GM19351 (cell line): ENCODE measurements at regions not wholly inside any gene's neighbourhood (a gene's known extent, or its start where the extent isn't known, plus 50 kb on each side); places are given as distances from the start of the nearest gene placed in this dataset.
"Not testable (repeated sequence)": the region's sequence is repeated elsewhere in the genome, so short reads cannot be mapped to it uniquely, and the experiment has no call there.

Experiments
- ATAC-seq: cut with Tn5 transposase; IDR thresholded peaks from one replicate; pipeline ENCODE4 v1.9.1; 2021; ENCODE audit warnings: mild to moderate bottlenecking, moderate library complexity; ENCODE audit not compliant: unreplicated experiment

DNA sequence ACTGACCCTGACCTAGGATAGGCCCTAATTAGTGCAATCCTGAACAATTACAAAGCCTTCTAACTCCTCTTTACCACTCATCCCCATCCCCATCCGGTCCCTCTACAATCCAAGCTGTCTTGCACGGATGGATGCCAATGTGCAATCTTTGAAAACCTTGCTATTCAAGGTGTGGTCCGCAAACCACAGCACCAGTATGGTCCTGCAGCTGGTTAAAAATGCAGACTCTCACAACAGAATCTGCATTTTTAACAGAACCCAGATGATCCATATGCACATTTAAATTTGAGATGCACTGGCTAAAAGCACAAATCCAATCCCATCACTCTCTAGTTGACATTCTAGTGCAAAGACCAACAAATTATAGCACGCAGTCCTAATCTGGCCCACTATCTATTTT, 230.6 kb upstream of the KRR1 start:
- no peak for ATAC-seq

DNA sequence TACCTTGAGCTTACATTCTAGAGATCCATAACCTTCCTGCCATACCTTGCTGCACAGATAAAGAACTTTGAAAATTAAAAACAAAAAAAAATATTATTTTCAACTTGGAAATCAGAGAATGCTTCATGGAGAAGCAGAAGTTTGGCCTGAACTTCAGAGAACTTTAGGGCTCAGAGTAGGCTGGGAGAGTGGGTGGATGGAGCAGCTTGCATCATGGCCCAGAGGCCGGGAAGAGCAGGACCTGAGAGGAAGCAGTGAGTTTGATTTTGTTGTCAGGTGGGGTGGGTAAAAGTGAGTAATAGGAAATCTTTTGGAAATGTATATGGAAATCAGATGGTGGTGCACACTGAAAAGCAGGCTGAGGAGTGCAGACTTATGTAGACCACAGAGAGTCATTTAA, 228.5 kb upstream of the KRR1 start:
- ATAC-seq = no peak

DNA sequence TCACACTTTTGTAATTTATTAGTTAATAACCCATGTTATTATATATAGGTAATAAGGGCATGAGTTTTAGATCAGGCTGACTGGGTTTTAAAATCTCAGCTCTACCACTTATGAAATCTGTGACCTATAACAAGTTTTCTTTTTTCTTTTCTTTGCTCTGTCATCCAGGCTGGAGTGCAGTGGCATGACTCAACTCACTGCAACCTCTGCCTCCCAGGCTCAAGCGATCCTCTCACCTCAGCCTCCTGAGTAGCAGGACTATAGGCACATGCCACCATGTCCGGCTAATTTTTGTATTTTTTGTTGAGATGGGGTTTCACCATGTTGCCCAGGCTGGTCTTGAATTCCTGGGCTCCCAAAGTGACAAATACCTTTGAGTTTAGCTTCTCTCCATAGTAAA, 227.7 kb upstream of the KRR1 start:
- ATAC-seq = not testable (repeated sequence)

DNA sequence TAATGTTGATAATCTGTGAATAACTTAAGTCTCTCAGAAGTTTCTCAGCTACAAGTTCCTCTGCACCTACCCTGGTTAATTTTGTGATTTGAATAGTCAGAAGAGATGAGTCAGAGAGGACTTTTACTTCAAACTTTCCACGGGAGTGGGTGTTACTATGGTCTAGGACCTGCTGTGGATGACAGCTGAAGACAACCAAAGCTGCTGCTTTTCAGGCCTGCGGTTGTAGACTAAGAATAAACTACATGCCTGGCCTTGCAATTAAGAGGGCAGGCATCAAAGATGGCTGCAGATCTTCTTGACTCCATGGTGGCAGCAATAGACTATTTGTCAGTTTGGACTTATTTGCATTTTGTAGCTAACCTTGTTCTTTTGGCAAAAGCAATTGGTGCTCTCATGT, 227.1 kb upstream of the KRR1 start:
- peak; percentile 99 for ATAC-seq

DNA sequence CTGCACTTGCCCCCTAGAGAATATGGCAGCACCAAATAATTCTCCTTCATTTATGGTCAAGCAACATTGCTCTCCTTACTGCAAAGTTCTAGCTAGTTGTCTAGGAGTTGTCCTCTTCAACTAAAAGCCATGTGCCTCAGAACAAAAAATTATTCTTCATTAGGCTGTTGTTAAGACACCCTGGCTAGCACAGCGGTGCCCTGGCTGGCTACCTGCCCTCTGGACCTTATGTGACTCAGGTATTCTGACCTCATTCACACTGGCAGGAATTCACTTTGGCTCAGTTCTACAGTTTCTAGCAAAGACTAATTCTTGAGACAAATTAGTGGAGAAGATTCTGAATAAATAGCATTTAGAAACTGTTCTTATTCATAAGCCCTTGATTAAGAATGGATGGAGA, 224.4 kb upstream of the KRR1 start:
- no peak for ATAC-seq

DNA sequence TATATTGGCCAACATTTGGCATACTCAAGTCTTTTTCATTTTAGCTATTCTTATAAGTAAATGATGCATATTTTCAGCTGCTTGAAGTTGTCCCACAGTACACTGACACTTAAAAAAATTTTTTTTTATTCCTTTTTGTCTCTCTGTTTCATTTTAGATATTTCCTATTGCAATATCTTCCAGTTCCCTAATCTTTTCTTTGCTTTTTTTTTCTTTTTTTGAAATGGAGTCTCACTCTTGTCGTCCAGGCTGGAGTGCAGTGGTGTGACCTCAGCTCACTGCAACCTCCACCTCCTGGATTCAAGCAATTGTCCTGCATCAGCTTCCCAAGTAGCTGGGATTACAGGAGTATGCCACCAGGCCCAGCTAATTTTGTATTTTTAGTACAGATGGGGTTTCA, 217.4 kb upstream of the KRR1 start:
- no peak for ATAC-seq

DNA sequence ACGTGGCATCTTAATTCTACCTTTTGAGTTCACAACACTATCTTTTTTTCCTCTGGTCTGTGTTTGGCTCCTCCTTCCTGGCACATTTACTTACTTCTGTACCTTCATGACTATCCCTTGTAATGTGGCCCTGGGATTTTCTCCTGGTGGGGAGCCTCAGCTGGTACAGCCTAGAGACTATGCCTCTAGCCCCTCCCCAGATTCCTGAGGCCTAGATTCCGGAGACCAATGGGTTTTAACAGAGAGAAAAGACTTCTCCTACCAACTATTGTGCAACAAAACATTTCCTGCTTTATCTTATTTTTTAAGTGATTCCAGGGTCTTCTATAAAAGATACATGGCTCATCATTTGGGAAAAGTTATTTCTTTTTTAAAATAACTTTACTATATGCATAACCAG, 216.2 kb upstream of the KRR1 start:
- ATAC-seq = no peak

DNA sequence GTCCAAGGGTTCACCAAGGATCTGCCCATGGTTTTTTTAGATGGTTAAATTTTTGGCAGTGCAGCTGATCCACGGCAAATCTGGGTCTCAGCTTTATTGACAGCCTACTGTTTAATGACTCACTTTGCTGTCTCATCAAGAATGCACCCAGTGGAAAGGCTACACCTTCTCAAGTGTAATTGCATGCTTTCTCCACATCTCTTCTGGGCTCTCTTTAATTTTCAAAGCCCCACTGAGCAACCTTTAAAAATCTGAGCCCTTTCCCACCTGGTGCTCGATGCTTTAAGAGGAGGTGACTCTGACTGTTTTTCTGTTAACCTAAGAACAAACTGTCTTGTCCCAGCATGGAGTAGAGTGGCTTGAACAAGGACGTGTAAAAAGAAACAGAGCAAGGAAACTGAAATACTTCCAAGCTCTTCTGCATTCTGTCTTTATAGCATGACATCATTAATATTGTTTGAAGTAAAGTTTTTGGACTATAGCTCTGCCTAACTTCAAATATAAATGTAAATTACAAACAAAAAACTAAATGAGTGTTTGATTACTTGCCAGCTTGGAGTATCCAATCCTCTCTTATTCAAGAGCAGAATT, 214.2 kb upstream of the KRR1 start:
- no peak for ATAC-seq

DNA sequence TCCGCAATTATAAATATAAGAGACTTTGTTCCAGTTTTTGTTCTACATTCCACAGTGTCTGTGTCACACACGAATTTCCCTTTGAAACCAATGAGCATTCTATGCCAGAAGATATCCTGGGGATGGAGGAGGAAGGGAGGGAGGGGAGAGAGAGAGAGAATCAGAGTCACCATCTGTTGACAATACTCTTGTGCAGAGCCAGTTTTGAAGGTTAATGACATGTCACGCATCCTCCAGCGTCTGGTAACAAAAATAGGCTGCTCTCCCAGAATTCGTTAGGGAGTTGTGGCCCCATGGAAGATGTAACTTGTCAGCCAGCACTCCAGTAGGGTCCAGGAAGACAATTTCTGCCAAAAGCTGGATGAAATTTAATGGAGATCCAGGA, 213.5 kb upstream of the KRR1 start:
- ATAC-seq = no peak

DNA sequence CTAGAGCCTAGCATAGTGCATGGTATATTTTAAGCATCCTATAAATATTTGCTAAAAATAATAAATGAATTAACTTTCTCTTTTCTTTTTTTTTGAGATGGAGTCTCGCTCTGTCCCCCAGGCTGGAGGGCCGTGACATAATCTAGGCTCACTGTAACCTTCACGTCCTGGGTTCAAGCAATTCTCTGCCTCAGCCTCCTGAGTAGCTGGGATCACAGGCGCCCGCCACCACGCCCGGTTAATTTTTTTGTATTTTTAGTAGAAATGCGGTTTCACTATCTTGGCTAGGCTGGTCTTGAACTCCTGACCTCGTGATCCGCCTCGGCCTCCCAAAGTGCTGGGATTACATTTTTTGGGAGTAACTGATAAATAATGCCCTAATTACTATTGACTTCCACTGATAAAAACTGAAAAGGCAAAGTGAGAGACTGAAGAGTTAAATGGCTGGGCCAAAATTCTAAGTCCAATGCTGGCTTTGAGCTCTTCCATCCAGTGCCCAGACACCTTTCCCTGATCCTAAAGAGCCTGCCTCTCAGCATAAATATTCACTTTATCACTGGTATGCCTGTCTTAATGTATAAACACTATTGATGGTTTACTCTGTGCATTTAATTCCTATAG, 213.0 kb upstream of the KRR1 start:
- no peak for ATAC-seq

DNA sequence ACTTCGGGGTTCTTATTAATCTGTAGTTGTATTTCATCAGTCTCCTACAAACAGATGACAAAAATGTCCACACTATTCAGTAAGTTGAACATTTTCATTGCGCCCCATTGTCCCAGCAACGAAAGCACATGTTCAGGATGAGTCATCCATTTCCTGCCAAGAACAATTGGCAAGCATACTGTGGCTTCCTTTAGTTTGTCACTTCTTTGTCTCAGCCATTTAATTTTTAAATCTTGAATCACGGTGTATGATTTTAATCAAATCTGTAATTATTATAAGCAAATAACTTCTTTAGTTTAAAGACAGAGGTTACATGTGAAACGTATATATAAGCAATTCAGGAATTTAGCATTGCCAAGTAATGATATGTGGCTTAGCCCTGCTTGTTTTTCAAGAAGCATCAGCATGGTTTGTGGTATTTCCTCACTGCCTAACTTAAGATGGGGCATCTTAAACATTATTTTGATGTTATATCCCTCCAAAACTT, 211.3 kb upstream of the KRR1 start:
- peak; percentile 80 for ATAC-seq

DNA sequence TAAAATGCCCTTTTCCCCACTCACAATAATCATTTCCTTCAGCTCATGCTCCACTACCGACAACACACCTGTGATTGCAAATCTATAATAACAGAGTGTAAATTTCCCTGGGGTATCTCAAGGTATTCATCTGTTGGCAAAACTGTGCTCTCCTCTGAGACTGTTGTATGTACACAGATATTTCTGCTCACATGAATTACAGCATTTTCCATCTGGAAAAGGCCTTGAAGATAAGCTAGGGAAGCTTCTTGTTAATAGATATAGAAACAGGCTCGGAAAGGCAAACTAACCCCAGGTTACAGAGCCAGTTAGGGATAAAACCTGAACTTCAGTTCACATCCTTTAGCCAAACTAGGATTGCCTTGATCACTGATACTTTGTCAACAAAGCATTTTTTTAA, 210.4 kb upstream of the KRR1 start:
- ATAC-seq = no peak

DNA sequence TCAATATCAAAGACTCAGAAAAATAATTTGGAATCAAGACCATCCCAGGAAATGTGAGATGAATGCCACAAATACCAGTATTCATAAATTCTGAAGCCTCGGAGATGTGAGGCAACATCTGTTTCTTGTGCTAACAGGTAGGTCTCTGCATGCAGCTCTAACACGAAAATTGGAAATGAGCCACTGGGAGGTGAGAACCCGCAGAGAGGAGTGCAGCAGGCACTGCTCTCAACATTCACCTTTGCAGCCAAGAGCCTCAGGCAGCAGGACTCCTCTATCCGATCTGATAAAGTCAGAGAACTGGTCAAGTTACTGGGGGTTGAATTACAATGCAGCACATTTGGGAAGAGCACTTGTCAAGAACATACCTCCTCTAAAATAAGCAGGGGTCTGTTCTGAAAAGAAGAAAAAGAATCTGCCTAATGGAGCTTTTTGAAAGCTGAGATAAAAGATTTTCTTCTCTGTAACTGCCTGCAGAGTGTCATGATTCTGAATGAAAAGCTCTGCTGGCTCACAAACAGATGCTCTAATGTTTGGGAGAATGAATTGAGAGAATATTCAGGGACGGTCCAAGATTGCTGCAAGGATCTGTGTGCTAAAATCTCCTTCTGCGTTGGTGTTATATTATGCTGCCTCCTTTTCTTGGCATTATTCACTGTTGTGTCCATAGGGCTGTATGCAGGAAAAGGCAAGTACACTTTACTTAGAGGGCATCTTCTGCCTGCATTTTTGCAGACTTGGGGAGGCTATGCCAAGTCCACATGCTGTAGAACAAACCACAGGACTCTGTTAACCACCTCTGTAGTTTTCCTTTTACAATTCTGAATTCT, 209.6 kb upstream of the KRR1 start:
- ATAC-seq = no peak

DNA sequence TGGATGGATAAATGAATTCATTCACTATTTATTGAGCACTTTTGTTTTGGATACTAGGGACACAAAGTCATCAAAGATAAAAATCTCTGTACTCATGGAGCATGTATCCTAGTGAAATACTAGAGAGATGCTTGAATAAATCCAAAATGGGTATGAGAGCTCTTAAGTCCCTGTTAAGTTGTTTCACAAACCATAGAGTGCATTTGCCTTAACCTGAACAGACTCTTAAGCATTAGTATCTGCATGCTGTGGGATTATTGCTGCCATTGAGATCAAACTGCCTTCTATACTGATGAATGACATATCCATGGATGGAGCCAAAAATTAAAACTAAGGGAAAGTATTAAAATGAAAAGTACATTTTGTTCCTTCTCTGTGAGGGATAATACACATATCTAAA, 206.5 kb upstream of the KRR1 start:
- no peak for ATAC-seq

DNA sequence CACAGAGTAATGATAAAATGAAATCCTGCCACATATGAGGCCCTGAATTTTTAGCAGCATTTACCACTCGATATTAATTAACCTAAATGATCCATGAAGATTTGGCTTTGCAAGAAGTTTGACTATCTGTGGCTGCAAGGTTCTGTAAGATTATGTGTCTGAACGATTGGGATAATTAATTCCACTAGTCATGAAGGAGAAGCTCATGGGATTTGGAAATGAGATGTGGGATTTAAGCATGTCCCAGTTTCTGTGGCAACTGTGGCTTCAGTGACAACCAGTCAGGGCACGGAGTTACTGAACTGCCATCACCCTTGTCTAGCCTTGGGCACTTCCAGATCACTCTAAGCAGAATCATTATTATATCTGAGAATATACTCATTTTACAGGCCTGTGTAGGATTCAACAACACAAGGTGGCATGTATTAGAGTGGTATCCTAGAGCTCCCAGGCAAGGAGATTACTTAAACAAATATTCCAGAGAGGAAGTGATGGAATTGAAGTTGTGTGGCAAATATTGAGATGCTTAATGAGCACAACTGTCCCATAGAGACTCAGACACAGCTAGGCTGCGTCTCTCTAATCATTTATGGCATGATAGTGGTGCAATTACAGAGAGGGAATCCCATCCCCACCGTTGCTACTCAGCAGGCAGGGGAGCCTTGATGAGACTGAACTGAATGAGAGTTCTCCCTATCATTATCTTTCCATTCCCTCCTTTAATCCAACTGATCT, 205.0 kb upstream of the KRR1 start:
- no peak for ATAC-seq

DNA sequence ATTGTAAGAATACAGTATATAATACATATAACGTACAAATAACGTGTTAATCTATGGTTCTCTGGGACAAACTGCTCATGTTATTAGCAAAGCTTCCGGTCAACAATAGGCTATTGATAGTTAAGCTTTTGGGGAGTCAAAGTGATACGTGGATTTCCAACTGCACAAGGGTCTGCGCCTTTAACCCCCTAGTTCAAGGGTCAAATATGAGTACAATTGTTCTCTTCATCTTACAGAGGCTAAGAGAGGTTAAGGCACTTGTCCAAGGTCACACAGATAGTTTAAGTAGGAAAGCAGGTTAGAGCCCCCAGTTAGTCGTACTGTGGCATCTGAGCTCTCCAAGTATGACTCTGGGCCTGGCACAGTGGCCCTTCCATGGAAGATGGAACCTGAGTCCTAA, 204.3 kb upstream of the KRR1 start:
- ATAC-seq = no peak

DNA sequence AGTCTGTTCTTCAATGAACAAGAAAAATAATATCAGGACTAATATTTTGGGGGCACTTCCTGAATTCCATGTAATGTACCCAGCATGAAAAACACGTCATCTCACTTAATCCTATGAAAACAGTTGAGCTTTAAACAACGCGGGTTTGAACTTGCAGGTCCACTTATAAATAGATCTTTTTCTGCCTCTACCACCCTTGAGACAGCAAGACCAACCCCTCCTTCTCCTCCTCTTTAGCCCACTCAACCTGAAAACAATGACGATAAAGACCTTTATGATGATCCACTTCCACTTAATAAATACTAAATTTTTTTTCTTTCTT, 203.9 kb upstream of the KRR1 start:
- ATAC-seq = no peak

DNA sequence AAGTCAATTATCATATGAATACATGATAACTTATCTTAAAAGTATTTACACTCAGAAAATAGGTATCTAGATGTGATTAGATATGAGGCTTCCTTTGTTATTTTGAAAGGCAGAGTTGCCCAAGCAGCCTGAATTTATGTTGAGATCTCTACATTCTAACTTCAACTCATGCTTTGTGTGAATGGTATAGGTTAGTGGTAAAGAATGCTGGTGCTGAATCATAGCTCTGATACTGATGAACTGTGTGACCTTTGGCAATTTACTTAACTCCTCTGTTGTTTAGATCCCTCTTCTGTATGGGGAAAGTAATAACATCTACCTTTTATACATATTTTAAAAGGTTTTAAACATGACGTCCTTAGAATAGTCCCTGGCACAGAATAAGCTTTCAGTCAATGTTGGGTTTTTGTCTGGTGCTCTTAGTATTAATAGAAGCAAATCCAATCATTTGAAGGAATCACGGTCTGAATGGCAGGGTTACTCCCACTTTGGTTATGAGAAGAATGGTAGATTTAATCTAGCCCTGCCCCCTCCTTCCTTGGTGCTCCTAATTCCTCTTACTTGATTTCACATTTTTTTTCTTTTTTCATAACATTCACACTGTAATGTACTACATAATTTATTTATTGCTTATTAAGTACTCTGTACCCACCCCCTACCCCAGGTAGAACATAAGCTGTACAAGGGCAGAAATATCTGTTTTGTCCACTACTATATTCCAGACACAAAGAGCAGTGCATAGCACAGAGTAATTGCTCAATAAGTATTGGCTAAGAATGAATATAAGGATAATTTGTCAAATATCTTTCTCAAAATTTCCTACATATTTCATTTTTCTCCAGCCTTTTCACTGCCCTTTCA, 203.3 kb upstream of the KRR1 start:
- no peak for ATAC-seq

DNA sequence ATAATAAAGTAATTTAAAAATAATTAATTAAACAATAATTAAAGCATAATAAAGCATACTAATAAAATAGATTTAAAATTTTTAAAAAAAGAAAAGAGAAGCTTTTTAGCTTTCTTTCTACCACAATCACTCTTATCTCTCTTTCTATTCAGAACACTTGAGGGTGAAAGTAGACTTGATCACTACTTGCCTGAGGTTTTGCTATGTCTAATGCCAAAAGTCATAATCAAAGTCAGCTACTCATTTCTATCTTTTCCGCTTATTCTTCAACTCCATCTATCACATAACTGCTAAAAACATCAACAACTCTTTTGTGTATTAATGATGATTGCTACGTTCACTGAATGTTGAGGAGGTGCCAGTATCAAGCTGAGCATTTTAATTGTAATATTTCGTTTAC, 202.0 kb upstream of the KRR1 start:
- no peak for ATAC-seq

DNA sequence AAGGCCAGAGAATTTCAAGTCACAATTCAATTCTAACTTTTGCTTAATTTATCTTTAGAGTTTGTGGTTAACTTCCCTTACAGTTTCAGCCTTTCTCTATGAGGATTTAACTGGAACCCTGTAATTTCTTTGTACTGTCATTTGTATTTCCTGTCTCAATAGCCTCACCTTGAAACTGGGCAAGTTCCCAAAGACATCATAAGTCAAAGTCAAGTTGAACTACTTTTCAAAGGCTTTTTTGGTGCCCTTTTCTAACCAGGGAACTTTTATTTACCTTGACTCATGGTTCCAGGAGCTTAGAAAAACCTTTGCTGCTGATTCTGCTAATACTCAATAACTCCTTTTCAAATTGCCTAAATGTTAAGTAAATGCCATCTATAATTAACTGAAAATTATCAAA, 200.8 kb upstream of the KRR1 start:
- ATAC-seq = no peak

DNA sequence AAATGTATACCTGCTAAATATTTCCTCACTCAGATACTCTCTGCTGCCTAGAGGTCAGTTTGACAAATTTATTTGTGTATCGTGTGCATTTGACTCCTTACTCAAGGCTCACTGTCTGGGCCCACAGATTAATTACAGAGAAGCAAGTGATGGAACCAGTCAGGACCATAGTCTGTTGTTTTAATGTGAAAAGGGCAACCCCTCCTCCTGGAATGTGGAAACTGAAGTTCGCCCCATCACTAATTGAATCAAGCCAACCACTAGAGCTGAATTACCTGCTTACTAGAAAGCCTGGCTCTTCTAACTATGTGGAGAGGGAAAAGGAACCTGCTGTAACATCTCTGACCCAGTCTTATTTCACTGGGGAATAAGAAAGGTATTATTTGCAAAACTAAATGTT, 199.9 kb upstream of the KRR1 start:
- ATAC-seq = no peak
